D341Med (cell line): ENCODE measurements at regions not wholly inside any gene's neighbourhood (a gene's known extent, or its start where the extent isn't known, plus 50 kb on each side); places are given as distances from the start of the nearest gene placed in this dataset.
"Not testable (repeated sequence)": the region's sequence is repeated elsewhere in the genome, so short reads cannot be mapped to it uniquely, and the experiment has no call there.

Source experiments
- DNase-seq: peaks from one replicate; pipeline ENCODE4 v3.0.0; 2012; ENCODE audit warnings: low spot score

DNA sequence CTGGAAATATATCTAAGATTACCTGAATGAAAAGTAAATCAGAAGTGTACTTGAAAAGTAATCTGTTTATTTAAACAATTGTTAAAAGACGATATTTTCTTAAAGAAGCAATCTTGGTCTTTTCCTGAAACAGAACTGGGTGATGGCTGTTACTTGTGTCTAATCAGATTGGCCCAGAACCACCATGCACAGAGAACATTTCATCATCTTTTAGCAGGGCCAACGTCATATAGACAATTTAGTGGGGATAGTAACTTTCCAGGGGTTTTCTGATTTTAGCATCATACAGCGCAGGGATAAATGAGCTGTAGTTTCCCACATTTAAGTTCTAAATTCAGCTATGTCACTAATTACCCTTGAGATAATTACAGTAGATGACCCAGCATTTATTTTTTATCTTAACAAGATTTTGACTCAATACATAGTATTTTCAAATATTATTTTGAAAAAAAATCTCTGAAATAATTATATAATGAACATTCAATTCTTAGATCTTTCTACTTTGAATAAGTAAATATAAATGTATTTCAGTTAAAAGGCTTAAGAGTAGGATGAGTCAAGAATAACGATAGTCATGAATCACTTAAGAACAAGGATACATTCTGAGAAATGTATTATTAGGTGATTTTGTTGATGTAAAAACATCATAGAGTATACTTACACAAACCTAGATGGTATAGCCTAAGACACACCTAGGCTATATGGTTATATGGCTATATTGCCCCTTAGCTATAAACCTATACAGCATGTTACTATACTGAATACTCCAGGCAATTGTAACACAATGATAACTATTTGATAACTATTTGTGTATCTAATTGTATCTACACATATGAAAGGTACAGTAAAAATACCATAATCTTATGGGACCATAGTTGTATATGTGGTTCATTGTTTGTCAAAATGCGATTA lies 103.8 kb upstream of the MME start:
- DNase-seq = no peak

DNA sequence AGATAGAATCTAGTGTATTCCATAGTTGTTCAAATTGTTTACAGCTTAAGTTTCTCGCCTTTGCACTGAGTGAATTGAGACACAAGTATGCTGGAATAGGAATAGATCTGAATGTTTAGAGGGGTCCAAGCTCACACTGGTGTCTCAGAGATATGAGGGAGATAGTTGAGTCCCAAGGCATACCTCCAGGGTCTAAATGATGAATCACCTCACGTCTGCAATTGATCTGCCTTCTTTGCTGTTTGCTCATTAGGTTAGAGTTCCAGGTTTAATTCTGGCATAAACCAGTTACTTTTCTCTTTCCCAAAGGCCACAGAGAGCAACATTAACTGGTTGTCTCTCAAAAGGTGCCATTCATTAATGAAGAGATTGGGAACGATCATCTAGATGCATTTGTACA lies 106.3 kb upstream of the MME start:
- no peak for DNase-seq

DNA sequence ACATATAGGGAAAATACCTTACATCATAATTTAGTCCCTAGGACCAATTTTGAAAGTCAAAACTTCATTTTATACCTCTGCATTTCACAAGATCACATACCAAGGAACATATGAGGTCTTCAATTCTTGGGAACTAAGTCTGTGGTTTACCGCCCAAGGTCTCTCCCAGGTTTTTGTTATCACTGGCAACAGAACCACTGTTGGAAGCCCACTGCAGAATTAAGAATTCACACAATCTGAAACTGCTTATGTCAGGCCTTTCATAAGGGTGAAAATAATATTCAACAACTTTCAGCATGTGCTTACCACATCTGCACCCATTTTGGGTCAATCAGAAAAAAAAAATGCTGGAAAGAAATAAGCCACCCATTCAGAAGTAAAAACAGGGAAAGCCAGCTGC lies 107.2 kb upstream of the MME start:
- DNase-seq = no peak

DNA sequence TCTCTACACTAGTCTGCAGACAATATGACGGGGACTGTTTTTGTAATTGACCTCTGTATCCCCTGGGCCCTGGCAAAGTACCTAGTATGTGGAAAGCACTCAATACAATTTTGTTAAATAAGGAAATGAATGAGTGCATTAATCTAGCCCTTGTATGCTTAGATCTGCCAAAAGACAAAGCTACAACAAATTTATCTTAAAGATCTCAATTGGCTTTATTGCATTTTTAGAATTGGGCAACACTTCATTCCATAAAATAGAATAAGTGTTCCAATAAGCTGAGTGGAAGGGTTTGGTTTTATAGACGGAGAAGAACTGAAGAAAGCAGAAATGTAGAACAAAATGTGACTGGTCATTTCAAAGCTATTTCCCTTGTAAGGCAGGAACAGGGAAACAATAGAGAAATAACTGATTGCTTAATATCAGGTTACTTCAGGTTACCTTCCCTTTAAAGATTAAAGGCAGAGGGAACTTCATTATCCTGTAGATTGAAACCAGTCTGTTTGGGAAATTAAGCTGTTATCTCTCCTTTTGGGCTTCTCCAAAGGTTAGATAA lies 108.3 kb upstream of the MME start:
- no peak for DNase-seq

DNA sequence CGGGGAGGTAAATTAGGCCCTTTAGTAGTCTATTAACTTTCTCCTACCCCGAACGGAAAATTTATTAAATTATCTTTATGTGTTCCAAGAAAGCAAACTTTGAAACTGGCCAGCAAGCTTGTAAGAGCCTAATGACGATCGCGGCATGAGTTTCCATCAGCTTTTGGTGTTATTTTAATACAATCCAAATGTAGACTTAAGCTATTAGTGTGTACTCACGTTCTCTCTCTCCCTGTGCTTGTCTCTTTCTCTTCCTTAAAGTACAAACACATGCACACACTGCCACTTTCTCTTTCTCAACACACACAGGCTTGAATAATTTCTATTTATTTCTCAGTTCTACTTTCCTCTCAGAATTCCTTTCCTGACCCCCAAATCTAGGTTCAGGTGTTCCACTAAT lies 108.8 kb upstream of the MME start:
- DNase-seq = no peak

DNA sequence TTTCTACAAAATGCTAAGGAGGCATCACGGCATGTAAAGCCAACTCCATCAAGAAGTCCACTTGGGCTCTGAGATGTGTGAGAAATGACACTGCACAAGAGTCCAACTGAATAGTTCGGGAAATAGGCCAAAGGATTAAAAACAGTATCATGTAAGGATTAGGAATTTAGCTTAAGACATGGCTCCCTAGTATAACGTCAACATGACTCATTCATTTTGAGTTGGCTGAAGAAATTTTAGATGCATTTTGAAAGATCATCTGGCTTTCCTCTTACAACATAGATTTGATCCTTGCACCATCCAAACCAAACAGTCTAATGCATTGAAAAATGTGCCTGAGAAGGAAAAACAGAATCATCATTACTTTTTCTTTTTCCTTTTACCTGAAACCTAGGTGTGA lies 109.3 kb upstream of the MME start:
- DNase-seq = no peak

- no peak for DNase-seq
These were observed 110.8 kb upstream of the MME start for GRCh38 chr3:154969366-154969765.

DNA sequence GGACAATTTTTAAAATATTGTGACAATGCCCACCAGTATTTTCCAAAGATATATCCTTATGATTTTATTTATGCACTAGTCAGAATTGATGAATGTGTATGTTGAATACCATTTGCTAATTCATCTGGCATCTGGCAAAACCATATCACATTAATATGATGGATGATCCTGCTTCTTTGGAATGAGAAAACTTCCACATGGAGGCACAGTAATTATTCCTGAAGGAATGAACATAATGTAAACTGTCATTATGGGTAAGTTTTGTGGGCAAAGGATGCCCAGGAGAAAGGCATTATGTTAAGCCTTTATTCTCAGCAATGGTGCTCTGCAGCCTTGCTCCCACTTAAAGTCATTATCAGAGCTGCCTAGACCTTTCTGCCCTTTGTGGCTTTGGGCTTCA lies 113.0 kb upstream of the MME start:
- no peak for DNase-seq

DNA sequence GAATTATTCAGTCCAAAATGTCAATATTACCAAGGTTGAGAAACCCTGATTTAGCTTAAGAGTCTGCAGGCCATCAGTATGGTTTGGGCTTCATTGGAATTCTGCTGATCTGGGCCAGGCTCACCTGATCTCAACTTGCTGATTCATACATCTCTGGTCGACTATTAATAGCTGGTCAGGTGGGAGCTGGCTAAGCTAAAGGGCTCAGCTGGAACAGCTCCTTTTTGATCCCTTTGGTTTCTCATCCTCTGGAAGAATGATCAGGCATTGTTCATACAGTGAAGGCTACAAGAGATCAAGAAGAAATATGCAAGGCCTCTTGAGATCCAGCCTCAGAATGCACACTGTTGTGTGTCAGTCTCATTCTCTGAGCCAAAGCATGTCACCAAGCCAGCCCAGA lies 123.3 kb upstream of the MME start:
- DNase-seq = no peak

DNA sequence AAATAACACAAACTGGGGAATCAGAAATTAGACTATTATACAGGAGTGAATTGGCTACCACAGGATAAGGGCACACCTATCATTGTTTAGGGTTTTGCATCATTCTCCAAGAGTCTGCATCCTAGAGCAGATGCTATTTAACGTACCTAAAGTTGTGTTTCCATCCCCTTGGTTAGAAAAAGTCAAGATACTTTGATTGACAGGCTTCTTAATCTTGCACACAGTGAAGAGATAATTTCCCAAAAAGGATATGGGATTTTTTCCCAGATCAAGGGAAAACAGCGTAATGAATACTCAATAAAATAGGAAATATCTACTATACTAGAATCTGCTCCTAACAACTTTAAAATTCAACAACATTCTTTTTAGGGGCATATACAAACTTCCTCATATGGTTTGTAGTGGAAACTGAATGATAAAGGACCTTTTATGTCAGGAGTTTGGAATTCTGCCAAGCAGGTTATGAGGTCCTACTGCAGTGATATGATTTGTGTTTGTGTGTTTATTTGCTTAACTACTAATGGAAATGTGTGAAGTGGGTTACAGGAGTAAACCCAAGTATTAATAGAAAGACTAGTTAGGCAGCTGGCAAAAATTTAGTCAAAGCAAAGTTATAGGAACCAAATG lies 124.1 kb upstream of the MME start:
- DNase-seq = no peak

DNA sequence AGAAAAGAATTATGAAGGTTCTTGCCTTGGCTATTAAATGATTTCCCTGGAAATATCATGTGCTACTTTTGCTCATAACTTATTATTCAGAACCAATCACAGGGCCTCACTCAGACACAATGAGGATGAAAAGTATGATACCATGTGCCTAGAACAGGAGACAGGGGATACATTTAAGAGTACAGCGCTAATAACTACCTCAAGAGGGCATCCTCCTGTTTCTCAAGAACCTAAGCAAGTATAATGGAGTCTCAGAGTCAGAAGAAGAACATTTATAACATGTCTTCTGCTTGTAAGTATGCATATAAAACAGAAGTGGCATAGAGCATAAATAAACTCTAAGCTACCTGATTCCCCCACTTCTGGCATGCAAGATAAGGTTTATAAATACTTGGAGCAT lies 125.4 kb upstream of the MME start:
- peak; percentile 24 for DNase-seq

- DNase-seq = no peak
These were observed 126.6 kb upstream of the MME start for GRCh38 chr3:154953538-154953937.

DNA sequence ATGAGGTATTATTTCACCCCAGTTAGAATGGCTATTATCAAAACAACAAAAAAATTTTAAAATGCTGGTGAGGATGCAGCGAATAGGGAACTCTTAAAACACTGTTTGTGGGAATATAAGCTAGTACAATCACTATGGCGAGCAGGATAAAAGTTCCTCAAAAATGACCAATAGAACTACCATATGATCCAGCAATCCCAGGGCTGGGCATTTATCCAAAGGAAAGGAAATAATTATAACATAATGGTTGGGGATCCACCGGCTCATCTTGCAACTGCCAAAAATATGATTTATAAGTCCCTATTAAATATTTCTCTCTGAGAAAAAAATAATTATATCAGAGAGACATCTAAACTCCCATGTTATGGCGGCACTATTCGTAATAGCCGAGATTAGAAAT lies 127.6 kb upstream of the MME start:
- DNase-seq = no peak

DNA sequence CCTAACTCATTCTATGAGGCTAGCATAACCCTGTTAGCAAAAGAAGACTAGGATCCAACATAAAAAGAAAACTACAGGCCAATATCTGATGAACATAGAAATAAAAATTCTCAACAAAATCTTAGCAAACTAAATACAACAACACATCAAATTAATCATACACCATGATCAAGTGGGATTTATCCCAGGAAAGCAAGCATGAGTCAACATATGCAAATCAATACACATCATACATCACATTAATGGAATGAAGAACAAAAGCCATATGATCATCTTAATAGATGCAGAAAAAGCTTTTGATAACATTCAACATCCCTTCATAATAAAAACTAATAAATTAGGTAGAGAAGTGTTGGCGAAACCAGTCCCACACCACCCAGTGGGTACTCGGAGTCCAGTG lies 136.1 kb upstream of the MME start:
- DNase-seq = no peak

DNA sequence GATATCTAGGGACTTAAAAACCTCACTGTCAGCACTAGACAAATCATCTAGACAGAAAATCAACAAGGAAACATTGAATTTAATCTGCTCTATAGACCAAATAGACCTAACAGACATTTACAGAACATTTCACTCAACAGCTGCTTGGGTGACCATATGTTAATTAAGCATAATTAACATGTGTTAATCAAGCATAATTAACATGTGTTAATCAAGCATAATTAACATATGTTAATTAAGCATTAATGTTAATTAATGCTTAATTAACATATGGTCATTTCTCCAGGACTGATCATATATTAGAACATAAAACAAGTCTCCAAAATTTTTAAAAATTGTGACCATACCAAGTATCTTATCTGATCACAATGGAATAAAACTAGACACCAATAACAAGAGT lies 137.3 kb upstream of the MME start:
- DNase-seq = no peak

- DNase-seq = no peak
These were observed 143.9 kb upstream of the MME start for GRCh38 chr3:154936196-154936595.

DNA sequence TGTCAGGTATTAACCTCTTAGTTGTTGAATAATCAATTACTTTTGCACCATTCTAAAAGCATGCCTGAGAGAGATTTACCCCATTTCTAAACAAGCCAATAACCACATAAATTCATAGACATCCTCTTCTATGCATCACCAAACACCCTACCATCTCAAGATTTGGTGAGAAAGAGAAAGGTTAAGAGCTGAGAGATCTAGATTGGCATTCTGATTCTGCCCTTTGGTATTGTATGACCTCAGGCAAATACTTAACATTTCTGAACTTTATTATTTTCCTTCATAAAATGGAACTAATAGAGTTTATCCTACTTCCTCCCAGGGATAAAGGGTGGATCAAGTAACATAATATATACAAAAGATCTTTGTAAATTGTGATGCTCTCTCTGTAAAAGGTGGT lies 146.5 kb upstream of the MME start:
- DNase-seq = no peak

- DNase-seq = no peak
These were observed 147.5 kb upstream of the MME start for GRCh38 chr3:154932633-154933032.

DNA sequence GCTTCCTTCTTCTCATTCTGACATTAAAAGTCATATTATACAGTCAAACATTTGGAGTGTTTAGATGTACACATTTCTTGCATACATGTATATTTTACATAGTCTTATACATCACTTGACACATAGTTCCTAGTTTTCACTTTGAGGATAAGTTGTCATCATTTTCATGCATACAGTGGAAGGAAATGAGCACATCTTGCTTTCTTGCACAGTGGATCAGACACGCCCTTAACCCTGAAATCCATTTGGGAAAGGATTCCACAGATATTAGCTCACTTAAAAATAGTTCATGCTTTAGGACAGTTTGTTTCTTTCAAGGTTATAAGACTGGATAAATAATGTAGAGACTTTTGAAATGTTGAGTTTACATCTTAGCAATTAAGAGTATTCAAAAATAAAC lies 148.6 kb upstream of the MME start:
- no peak for DNase-seq

DNA sequence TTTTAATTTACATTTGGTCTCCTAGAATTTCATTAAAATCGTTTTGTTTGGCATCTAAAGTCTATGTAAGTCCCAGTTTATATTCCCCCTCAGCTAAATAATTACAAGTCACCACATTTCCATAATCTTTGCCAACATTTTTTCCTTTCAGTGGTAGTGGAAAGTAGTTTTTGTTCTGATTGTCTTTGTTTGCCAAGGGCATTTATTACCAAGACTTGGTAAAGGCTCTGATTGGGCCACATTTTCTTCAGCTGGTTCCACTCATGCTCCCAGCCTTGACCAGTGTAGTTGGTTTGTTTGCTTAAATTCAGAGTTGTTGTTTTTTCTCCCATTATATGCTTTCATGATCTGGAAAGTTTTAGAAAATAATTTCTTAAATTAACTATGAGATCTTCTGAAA lies 153.4 kb upstream of the MME start:
- DNase-seq = no peak

GRCh38 chr3:154921351-154921750 lies 158.8 kb upstream of the MME start:
- no peak for DNase-seq

- no peak for DNase-seq
These were observed 160.9 kb upstream of the MME start for GRCh38 chr3:154919226-154919625.

DNA sequence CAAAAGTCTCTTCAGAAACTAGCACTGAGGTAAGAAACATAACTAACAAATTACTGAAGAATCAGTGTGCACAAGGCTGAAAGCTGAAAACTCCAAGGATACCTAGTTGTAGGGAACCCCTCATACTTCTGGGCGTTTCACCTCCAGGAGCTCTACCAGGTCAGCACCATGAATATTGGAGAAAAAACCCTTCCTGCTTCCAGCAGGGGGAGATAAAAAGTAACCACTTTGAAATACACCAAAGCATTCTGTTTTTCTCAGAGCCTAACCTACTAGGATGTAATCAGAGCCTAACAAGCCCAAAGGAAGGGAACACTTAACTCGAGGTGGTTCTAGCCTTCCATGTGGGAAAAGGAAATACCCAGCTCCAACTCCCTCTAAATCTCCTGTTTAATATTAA lies 175.8 kb upstream of the MME start:
- DNase-seq = peak; percentile 40

DNA sequence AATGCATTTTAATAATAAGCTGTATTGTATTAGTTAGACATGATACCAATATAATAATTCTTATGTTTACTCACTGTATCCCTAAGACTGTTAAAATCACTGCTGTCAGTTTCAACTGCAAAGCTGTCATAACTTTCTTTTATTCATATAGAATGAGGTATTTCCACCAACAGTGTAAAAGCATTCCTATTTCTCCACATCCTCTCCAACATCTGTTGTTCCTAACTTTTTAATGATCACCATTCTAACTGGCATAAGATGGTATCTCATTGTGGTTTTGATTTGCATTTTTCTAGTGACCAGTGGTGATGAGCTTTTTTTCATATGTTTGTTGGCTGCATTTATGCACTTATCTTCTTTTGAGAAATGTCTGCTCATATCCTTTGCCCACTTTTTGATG lies 177.6 kb upstream of the MME start:
- DNase-seq = not testable (repeated sequence)
